ENCODE measurements at regions not wholly inside any gene's neighbourhood (a gene's known extent, or its start where the extent isn't known, plus 50 kb on each side); places are given as distances from the start of the nearest gene placed in this dataset.

DNA sequence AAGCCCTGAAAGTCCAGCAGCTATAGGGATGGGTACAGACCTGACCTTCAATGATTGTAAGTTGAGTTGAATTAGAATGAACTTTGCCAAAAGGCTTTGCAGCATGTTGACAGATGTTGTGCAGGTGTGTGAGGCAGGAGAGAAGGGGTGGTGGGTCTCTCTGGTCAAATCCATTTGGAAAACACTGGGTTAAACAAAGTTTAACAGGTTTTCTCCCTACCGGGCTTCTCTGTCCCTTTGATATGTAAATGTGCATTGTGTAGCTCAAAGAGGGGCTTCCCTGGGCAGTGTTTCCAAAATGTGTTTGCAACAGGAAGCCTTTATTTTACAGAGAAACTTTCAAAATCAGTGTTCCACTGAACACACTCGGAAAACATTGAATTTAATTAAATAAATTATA, 72.1 kb upstream of the BRINP1 start:
- DNase-seq, result no peak

- DNase-seq, result no peak
Observed at GRCh38 chr9:119436261-119436660, 67.0 kb upstream of the BRINP1 start.

- DNase-seq, result no peak
Observed at GRCh38 chr9:119435076-119435475, 65.8 kb upstream of the BRINP1 start.

- no peak for DNase-seq
Observed at GRCh38 chr9:119432428-119432827, 63.2 kb upstream of the BRINP1 start.

- no peak for DNase-seq
Observed at GRCh38 chr9:119429302-119429701, 60.1 kb upstream of the BRINP1 start.

DNA sequence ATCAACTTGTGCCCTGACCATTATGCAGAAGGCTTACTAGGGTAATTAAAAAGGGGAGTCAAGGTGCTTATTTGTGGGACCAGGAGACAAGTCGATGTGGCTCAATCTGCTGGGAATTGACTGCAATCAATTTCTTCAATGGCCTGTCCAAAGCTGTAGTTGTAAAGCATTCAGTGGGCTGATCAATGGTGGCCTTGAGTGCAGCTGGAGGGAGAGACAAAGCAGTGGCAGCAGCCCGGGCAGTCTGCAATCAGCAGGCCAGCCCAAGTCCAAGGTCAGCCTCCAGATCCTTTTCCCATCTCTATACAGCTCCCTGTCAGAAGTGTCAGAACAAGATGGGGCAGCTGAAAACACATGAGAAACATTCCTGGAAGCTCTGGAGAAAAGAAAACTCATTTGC, 51.0 kb upstream of the BRINP1 start:
- no peak for DNase-seq

All from right hindlimb (tissue), 1 donor.